ENCODE measurements at regions not wholly inside any gene's neighbourhood (a gene's known extent, or its start where the extent isn't known, plus 50 kb on each side); places are given as distances from the start of the nearest gene placed in this dataset.

- no peak overlapping the region for H3K4me3 ChIP-seq (replicated peaks; ENCODE audit: insufficient read depth, low read length)
- no peak for DNase-seq (ENCODE audit: low read depth in 1 of 2, low spot score in 1 of 2)
- H3K27ac ChIP-seq (replicated peaks): no peak overlapping the region
- peaks cover 3% of the 10 kb centered on the region for H3K27me3 ChIP-seq (ENCODE audit: insufficient read depth, poor library complexity, severe bottlenecking)
- no peak for TF ChIP-seq SPI1 (IDR thresholded peaks at IDR 0.05; ENCODE audit: borderline replicate concordance, low read depth)
- no peak for TF ChIP-seq POLR2AphosphoS5 (IDR thresholded peaks at IDR 0.05; ENCODE audit: low read depth)
- no peak for TF ChIP-seq CTCF (IDR thresholded peaks at IDR 0.05; ENCODE audit: insufficient read depth, low read length)
- TF ChIP-seq GABPA (IDR thresholded peaks at IDR 0.05; ENCODE audit: low read depth): no peak
- no peak for TF ChIP-seq REST (IDR thresholded peaks at IDR 0.05; ENCODE audit: insufficient replicate concordance, low read depth)
Measured at GRCh38 chr16:9408297-9408878, 316.9 kb downstream of the HAPSTR1 start.

- no peak for DNase-seq (ENCODE audit: low read depth in 1 of 2, low spot score in 1 of 2)
- Histone ChIP-seq H3K4me3 (replicated peaks; ENCODE audit: insufficient read depth, low read length) (no peak overlapping the region), H3K27me3 (ENCODE audit: insufficient read depth, poor library complexity, severe bottlenecking) (peaks cover 3% of the 10 kb centered on the region), H3K27ac (replicated peaks) (no peak overlapping the region)
- TF ChIP-seq CTCF (IDR thresholded peaks at IDR 0.05; ENCODE audit: insufficient read depth, low read length) (no peak), GABPA (IDR thresholded peaks at IDR 0.05; ENCODE audit: low read depth) (no peak), POLR2AphosphoS5 (IDR thresholded peaks at IDR 0.05; ENCODE audit: low read depth) (no peak), REST (IDR thresholded peaks at IDR 0.05; ENCODE audit: insufficient replicate concordance, low read depth) (no peak), SPI1 (IDR thresholded peaks at IDR 0.05; ENCODE audit: borderline replicate concordance, low read depth) (no peak)
Measured at GRCh38 chr16:9409560-9410493, 318.4 kb downstream of the HAPSTR1 start.

GRCh38 chr16:9411426-9411825 is 320.0 kb downstream of the HAPSTR1 start:
- H3K27ac ChIP-seq (replicated peaks): no peak overlapping the region
- TF ChIP-seq GABPA (IDR thresholded peaks at IDR 0.05; ENCODE audit: low read depth) (no peak), CTCF (IDR thresholded peaks at IDR 0.05; ENCODE audit: insufficient read depth, low read length) (no peak), POLR2AphosphoS5 (IDR thresholded peaks at IDR 0.05; ENCODE audit: low read depth) (no peak), SPI1 (IDR thresholded peaks at IDR 0.05; ENCODE audit: borderline replicate concordance, low read depth) (no peak), REST (IDR thresholded peaks at IDR 0.05; ENCODE audit: insufficient replicate concordance, low read depth) (no peak)
- H3K4me3 ChIP-seq (replicated peaks; ENCODE audit: insufficient read depth, low read length): no peak overlapping the region
- DNase-seq (ENCODE audit: low read depth in 1 of 2, low spot score in 1 of 2): no peak
- H3K27me3 ChIP-seq (ENCODE audit: insufficient read depth, poor library complexity, severe bottlenecking): peaks cover 3% of the 10 kb centered on the region
